CD4-positive, alpha-beta T cell treated with Interleukin-1 beta for 1 hour (primary cell): ENCODE measurements at regions not wholly inside any gene's neighbourhood (a gene's known extent, or its start where the extent isn't known, plus 50 kb on each side); places are given as distances from the start of the nearest gene placed in this dataset.
"Not testable (repeated sequence)": the region's sequence is repeated elsewhere in the genome, so short reads cannot be mapped to it uniquely, and the experiment has no call there.

Source experiments
- DNase-seq, 2 donors: peaks; one replicate each; pipeline ENCODE4 v3.0.0-alpha.2; 2020 to 2022

- DNase-seq = no peak
Measured at GRCh38 chr10:108385963-108386362, 1221.5 kb upstream of the SORCS1 start.

GRCh38 chr10:108384378-108384777, 1219.9 kb upstream of the SORCS1 start:
- no peak for DNase-seq

- no peak for DNase-seq
Measured at GRCh38 chr10:108378779-108379178, 1214.3 kb upstream of the SORCS1 start.

GRCh38 chr10:108375691-108376090, 1211.2 kb upstream of the SORCS1 start:
- no peak for DNase-seq

GRCh38 chr10:108374991-108375390, 1210.5 kb upstream of the SORCS1 start:
- DNase-seq = no peak

GRCh38 chr10:108365541-108365940, 1201.0 kb upstream of the SORCS1 start:
- DNase-seq = no peak

GRCh38 chr10:108363576-108363975, 1199.1 kb upstream of the SORCS1 start:
- DNase-seq = no peak

- no peak for DNase-seq
Measured at GRCh38 chr10:108362961-108363360, 1198.5 kb upstream of the SORCS1 start.

- DNase-seq = no peak
Measured at GRCh38 chr10:108362296-108362695, 1197.8 kb upstream of the SORCS1 start.

GRCh38 chr10:108360187-108360586, 1195.7 kb upstream of the SORCS1 start:
- DNase-seq = no peak

GRCh38 chr10:108358912-108359311, 1194.4 kb upstream of the SORCS1 start:
- no peak for DNase-seq

- no peak for DNase-seq
Measured at GRCh38 chr10:108352771-108353170, 1188.3 kb upstream of the SORCS1 start.

GRCh38 chr10:108348215-108348614, 1183.7 kb upstream of the SORCS1 start:
- no peak for DNase-seq

- DNase-seq = no peak
Measured at GRCh38 chr10:108346066-108346465, 1181.6 kb upstream of the SORCS1 start.

GRCh38 chr10:108338146-108338545, 1173.6 kb upstream of the SORCS1 start:
- no peak for DNase-seq

- DNase-seq = no peak
Measured at GRCh38 chr10:108336836-108337235, 1172.3 kb upstream of the SORCS1 start.

- DNase-seq = no peak
Measured at GRCh38 chr10:108327706-108328105, 1163.2 kb upstream of the SORCS1 start.

- DNase-seq = no peak
Measured at GRCh38 chr10:108323274-108323798, 1158.8 kb upstream of the SORCS1 start.

- no peak for DNase-seq
Measured at GRCh38 chr10:108319434-108320222, 1155.1 kb upstream of the SORCS1 start.

GRCh38 chr10:108315636-108316035, 1151.1 kb upstream of the SORCS1 start:
- DNase-seq = not testable (repeated sequence)

GRCh38 chr10:108307925-108308312, 1143.4 kb upstream of the SORCS1 start:
- DNase-seq = no peak

GRCh38 chr10:108307250-108307924, 1142.9 kb upstream of the SORCS1 start:
- DNase-seq = no peak

GRCh38 chr10:108303149-108303548, 1138.6 kb upstream of the SORCS1 start:
- no peak for DNase-seq

- no peak for DNase-seq
Measured at GRCh38 chr10:108301002-108301401, 1136.5 kb upstream of the SORCS1 start.
